MM.1S (cell line): ENCODE measurements at regions not wholly inside any gene's neighbourhood (a gene's known extent, or its start where the extent isn't known, plus 50 kb on each side); places are given as distances from the start of the nearest gene placed in this dataset.

ENCODE experiments used
- EZH2 ChIP-seq: fragments of 300-600 bp; sonication (generic); optimal IDR thresholded peaks from 2 replicates; pipeline ENCODE3; 2017; ENCODE audit warnings: low read depth, mild to moderate bottlenecking, antibody characterized with exemption, low read length, mixed read lengths
- EZH2phosphoT487 ChIP-seq: fragments of 300-600 bp; sonication (generic); IDR thresholded peaks from 2 replicates; pipeline ENCODE4 v1.6.1; 2018; ENCODE audit warnings: antibody characterized with exemption, low read length
- TF ChIP-seq, protein P1 (sequence below): fragments of 300-600 bp; sonication (generic); IDR thresholded peaks from 2 replicates; pipeline ENCODE4 v1.5.1; 2016; ENCODE audit warnings: antibody characterized with exemption, low read length, mixed read lengths

DNA sequence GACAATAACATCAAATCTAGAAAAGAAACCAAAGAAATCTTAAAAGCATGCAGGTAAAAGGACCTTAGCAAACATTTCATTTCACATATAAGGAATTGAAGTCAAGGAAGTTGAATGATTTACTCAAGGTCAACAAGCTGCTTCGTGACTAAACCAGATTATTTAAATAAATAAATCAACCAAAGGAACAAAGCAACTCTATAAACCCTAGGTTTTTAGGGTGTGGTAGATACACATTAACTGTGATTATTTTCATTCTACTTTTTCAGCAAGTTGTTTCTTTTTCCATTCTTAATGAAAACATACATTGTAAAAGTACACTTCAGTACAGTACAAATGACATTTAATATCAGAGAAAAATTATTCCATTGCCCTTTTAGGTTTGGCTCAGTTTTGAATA lies 382.0 kb upstream of the STEAP1 start:
- TF ChIP-seq, protein P1, sequence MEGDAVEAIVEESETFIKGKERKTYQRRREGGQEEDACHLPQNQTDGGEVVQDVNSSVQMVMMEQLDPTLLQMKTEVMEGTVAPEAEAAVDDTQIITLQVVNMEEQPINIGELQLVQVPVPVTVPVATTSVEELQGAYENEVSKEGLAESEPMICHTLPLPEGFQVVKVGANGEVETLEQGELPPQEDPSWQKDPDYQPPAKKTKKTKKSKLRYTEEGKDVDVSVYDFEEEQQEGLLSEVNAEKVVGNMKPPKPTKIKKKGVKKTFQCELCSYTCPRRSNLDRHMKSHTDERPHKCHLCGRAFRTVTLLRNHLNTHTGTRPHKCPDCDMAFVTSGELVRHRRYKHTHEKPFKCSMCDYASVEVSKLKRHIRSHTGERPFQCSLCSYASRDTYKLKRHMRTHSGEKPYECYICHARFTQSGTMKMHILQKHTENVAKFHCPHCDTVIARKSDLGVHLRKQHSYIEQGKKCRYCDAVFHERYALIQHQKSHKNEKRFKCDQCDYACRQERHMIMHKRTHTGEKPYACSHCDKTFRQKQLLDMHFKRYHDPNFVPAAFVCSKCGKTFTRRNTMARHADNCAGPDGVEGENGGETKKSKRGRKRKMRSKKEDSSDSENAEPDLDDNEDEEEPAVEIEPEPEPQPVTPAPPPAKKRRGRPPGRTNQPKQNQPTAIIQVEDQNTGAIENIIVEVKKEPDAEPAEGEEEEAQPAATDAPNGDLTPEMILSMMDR = no peak
- TF ChIP-seq EZH2 (no peak), EZH2phosphoT487 (no peak)
